GM19238 (cell line): ENCODE measurements at regions not wholly inside any gene's neighbourhood (a gene's known extent, or its start where the extent isn't known, plus 50 kb on each side); places are given as distances from the start of the nearest gene placed in this dataset.
"Not testable (repeated sequence)": the region's sequence is repeated elsewhere in the genome, so short reads cannot be mapped to it uniquely, and the experiment has no call there.

ENCODE experiments used
- DNase-seq: peaks from one replicate; pipeline ENCODE4 v3.0.0; 2011; ENCODE audit warnings: low spot score; ENCODE audit not compliant: insufficient read length

- no peak for DNase-seq
Observed at GRCh38 chrX:148080593-148080992, 99.5 kb downstream of the FMR1NB start.

GRCh38 chrX:148084611-148085010 lies 103.5 kb downstream of the FMR1NB start:
- no peak for DNase-seq

GRCh38 chrX:148120151-148120550 lies 139.0 kb downstream of the FMR1NB start:
- no peak for DNase-seq

- DNase-seq, result no peak
Observed at GRCh38 chrX:148120999-148121623, 140.0 kb downstream of the FMR1NB start.

- not testable (repeated sequence) for DNase-seq
Observed at GRCh38 chrX:148128872-148129505, 147.9 kb downstream of the FMR1NB start.

GRCh38 chrX:148133105-148133725 lies 152.1 kb downstream of the FMR1NB start:
- DNase-seq, result no peak

- DNase-seq, result no peak
Observed at GRCh38 chrX:148134578-148134977, 153.4 kb downstream of the FMR1NB start.

GRCh38 chrX:148135738-148136137 lies 154.6 kb downstream of the FMR1NB start:
- DNase-seq, result no peak

- DNase-seq, result no peak
Observed at GRCh38 chrX:148146121-148146520, 165.0 kb downstream of the FMR1NB start.

GRCh38 chrX:148156986-148157385 lies 175.8 kb downstream of the FMR1NB start:
- DNase-seq, result no peak

GRCh38 chrX:148159796-148160195 lies 178.7 kb downstream of the FMR1NB start:
- DNase-seq, result no peak

GRCh38 chrX:148161701-148162100 lies 180.6 kb downstream of the FMR1NB start:
- DNase-seq, result no peak

GRCh38 chrX:148185631-148186030 lies 204.5 kb downstream of the FMR1NB start:
- DNase-seq, result no peak

GRCh38 chrX:148192547-148192946 lies 211.4 kb downstream of the FMR1NB start:
- no peak for DNase-seq

- DNase-seq, result no peak
Observed at GRCh38 chrX:148193759-148194158, 212.6 kb downstream of the FMR1NB start.

GRCh38 chrX:148203531-148203930 lies 222.4 kb downstream of the FMR1NB start:
- DNase-seq, result no peak

GRCh38 chrX:148204195-148204594 lies 223.1 kb downstream of the FMR1NB start:
- no peak for DNase-seq

GRCh38 chrX:148214786-148215185 lies 233.6 kb downstream of the FMR1NB start:
- DNase-seq, result no peak

- no peak for DNase-seq
Observed at GRCh38 chrX:148215726-148216125, 234.6 kb downstream of the FMR1NB start.

GRCh38 chrX:148223361-148223760 lies 242.2 kb downstream of the FMR1NB start:
- no peak for DNase-seq

- no peak for DNase-seq
Observed at GRCh38 chrX:148228521-148228920, 247.4 kb downstream of the FMR1NB start.

GRCh38 chrX:148229801-148230303 lies 248.7 kb downstream of the FMR1NB start:
- DNase-seq, result no peak

- no peak for DNase-seq
Observed at GRCh38 chrX:148259990-148260389, 240.4 kb upstream of the AFF2 start.
